ENCODE measurements at regions not wholly inside any gene's neighbourhood (a gene's known extent, or its start where the extent isn't known, plus 50 kb on each side); places are given as distances from the start of the nearest gene placed in this dataset.

DNA sequence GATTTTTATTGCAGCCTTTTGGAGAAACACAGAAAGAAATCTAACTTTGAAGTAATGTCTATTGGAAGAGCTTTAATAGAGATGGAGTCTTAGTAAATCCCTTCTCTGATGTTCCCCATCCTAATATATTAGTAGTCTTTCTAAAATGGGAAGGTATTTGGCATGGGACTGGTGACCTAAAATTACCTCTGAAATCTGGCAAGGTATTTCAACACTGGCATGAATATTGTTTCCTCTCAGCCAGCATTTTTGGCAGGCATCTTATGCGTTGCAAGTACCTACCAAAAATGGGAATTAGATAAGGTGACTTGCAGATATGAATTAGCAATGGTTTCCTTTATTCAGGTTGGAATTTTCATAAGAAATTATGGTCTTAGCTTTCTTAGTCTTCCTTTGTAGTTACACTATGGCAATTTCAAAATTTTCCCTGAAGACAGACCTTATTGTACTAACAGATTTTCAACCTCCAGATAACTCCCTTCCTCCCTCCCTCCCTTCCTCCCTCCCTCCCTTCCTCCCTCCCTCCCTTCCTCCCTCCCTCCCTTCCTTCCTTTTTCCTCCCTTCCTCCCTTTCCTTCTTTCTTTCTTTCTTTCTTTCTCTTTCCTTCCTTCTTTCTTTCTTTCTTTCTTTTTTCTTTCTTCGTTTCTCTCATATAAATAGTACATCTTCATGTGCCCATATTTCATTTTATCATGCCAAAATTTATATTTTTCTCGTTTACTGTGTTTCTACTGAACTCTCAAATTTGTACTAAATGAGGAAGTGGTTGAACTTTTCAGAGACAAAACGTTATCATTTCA lies 168.2 kb upstream of the KCNMB2 start:
- no peaks in the 10 kb centered on the region for H3K27me3 Mint-ChIP-seq (ENCODE audit: insufficient read depth, unreplicated experiment)
- CTCF ChIA-PET = no interaction called here
- TF ChIP-seq CTCF (IDR thresholded peaks at IDR 0.05; ENCODE audit: unreplicated experiment) = no peak
- peaks cover 15% of the 10 kb centered on the region for H3K9me3 Mint-ChIP-seq (ENCODE audit: unreplicated experiment)
- H3K27ac Mint-ChIP-seq (ENCODE audit: low read depth, unreplicated experiment) = no peak overlapping the region
- DNase-seq (ENCODE audit: unreplicated experiment) = peak; percentile 63
- intact Hi-C loops (cut with micrococcal nuclease) = no loop called here
- POLR2A ChIA-PET = interaction anchor here (0.7 to 1.4 kb wide), 2 partner anchors 36 to 48 kb away, joined by 3 read pairs; no protein-coding TSS in a partner anchor
- BruUV-seq (replicated peaks) = no TSS peak
- H3K36me3 Mint-ChIP-seq (ENCODE audit: insufficient read depth, unreplicated experiment) = no peaks in the 10 kb centered on the region
- peaks cover 12% of the 10 kb centered on the region for H3K4me1 Mint-ChIP-seq (ENCODE audit: insufficient read depth, unreplicated experiment)
- H3K4me3 Mint-ChIP-seq (ENCODE audit: unreplicated experiment) = no peak overlapping the region

- intact Hi-C loops (cut with micrococcal nuclease) = no loop called here
- no TSS peak for BruUV-seq (replicated peaks)
- Mint-ChIP-seq H3K36me3 (ENCODE audit: insufficient read depth, unreplicated experiment) (no peaks in the 10 kb centered on the region), H3K9me3 (ENCODE audit: unreplicated experiment) (peaks cover 5% of the 10 kb centered on the region), H3K27ac (ENCODE audit: low read depth, unreplicated experiment) (peak overlapping the region; percentile 42), H3K4me3 (ENCODE audit: unreplicated experiment) (no peak overlapping the region), H3K4me1 (ENCODE audit: insufficient read depth, unreplicated experiment) (peaks cover 12% of the 10 kb centered on the region), H3K27me3 (ENCODE audit: insufficient read depth, unreplicated experiment) (no peaks in the 10 kb centered on the region)
- no peak for DNase-seq (ENCODE audit: unreplicated experiment)
- ChIA-PET CTCF (interaction anchor here (0.6 to 0.7 kb wide), 4 partner anchors 17 to 1498 kb away, joined by 3 read pairs; no protein-coding TSS in a partner anchor), POLR2A (interaction anchor here (0.9 kb wide), 1 partner anchor 11 kb away, joined by 3 read pairs; no protein-coding TSS in a partner anchor)
- TF ChIP-seq CTCF (IDR thresholded peaks at IDR 0.05; ENCODE audit: unreplicated experiment) = no peak
Measured at GRCh38 chr3:178369006-178369405, 167.2 kb upstream of the KCNMB2 start.

DNA sequence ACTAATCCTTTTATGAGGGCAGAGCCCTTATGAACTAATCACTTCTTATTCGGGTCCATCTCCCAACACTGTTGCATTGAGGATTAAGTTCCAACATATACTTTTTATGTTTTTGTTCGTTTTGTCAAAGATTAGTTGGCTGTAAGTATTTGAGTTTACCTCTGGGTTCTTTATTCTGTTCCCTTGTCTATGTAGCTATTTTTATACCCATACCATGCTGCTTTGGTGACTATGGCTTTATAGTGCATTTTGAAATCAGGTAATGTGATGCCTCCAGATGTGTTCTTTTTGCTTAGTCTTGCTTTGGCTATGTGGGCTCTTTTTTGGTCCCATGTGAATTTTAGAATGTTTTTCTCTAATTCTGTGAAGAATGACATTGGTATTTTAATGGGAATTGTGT lies 166.4 kb upstream of the KCNMB2 start:
- no TSS peak for BruUV-seq (replicated peaks)
- H3K4me3 Mint-ChIP-seq (ENCODE audit: unreplicated experiment) = no peak overlapping the region
- TF ChIP-seq CTCF (IDR thresholded peaks at IDR 0.05; ENCODE audit: unreplicated experiment) = no peak
- H3K36me3 Mint-ChIP-seq (ENCODE audit: insufficient read depth, unreplicated experiment) = no peaks in the 10 kb centered on the region
- ChIA-PET POLR2A (interaction anchor here (0.9 kb wide), 1 partner anchor 10 kb away, joined by 3 read pairs; no protein-coding TSS in a partner anchor), CTCF (interaction anchor here (1.1 kb wide), 2 partner anchors 8 to 15 kb away, joined by 3 read pairs; no protein-coding TSS in a partner anchor)
- no peaks in the 10 kb centered on the region for H3K27me3 Mint-ChIP-seq (ENCODE audit: insufficient read depth, unreplicated experiment)
- no peaks in the 10 kb centered on the region for H3K9me3 Mint-ChIP-seq (ENCODE audit: unreplicated experiment)
- intact Hi-C loops (cut with micrococcal nuclease) = no loop called here
- peaks cover 12% of the 10 kb centered on the region for H3K4me1 Mint-ChIP-seq (ENCODE audit: insufficient read depth, unreplicated experiment)
- H3K27ac Mint-ChIP-seq (ENCODE audit: low read depth, unreplicated experiment) = peak overlapping the region; percentile 42
- DNase-seq (ENCODE audit: unreplicated experiment) = no peak

DNA sequence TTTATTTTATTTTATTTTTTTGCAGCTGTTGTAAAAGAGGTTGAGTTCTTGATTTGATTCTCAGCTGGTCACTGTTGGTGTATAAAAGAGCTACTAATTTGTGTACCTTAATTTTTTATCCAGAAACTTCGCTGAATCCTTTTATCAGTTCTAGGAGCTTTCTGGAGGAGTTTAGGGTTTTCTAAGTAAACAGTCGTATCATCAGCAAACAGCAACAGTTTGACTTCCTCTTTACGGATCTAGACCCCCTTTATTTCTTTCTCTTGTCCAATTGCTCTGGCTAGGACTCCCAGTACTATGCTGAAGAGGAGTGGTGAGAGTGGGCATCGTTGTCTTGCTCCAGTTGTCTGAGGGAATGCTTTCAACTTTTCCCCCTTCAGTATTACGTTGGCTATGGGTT lies 165.8 kb upstream of the KCNMB2 start:
- Mint-ChIP-seq H3K27ac (ENCODE audit: low read depth, unreplicated experiment) (no peak overlapping the region), H3K9me3 (ENCODE audit: unreplicated experiment) (no peaks in the 10 kb centered on the region), H3K36me3 (ENCODE audit: insufficient read depth, unreplicated experiment) (no peaks in the 10 kb centered on the region), H3K4me3 (ENCODE audit: unreplicated experiment) (no peak overlapping the region), H3K4me1 (ENCODE audit: insufficient read depth, unreplicated experiment) (peaks cover 12% of the 10 kb centered on the region), H3K27me3 (ENCODE audit: insufficient read depth, unreplicated experiment) (no peaks in the 10 kb centered on the region)
- no TSS peak for BruUV-seq (replicated peaks)
- intact Hi-C loops (cut with micrococcal nuclease) = no loop called here
- ChIA-PET CTCF (interaction anchor here (1.1 kb wide), 2 partner anchors 8 to 15 kb away, joined by 3 read pairs; no protein-coding TSS in a partner anchor), POLR2A (no interaction called here)
- no peak for TF ChIP-seq CTCF (IDR thresholded peaks at IDR 0.05; ENCODE audit: unreplicated experiment)
- DNase-seq (ENCODE audit: unreplicated experiment) = no peak
